GM12864 (cell line): ENCODE measurements at regions not wholly inside any gene's neighbourhood (a gene's known extent, or its start where the extent isn't known, plus 50 kb on each side); places are given as distances from the start of the nearest gene placed in this dataset.
"Not testable (repeated sequence)": the region's sequence is repeated elsewhere in the genome, so short reads cannot be mapped to it uniquely, and the experiment has no call there.

Experiments used
- DNase-seq: peaks from one replicate; pipeline ENCODE4 v3.0.0-alpha.2; 2011; ENCODE audit warnings: low read depth
- H3K4me3 ChIP-seq: 2 replicates; pipeline ENCODE4 v1.5.1; 2011; ENCODE audit warnings: mild to moderate bottlenecking, low read depth, low read length, control low read depth
- CTCF ChIP-seq: IDR thresholded peaks from 2 replicates; pipeline ENCODE4 v1.5.1; 2011; ENCODE audit warnings: low read depth, mild to moderate bottlenecking, moderate library complexity, low read length, control low read depth, inconsistent platforms; ENCODE audit errors: missing control alignments

DNA sequence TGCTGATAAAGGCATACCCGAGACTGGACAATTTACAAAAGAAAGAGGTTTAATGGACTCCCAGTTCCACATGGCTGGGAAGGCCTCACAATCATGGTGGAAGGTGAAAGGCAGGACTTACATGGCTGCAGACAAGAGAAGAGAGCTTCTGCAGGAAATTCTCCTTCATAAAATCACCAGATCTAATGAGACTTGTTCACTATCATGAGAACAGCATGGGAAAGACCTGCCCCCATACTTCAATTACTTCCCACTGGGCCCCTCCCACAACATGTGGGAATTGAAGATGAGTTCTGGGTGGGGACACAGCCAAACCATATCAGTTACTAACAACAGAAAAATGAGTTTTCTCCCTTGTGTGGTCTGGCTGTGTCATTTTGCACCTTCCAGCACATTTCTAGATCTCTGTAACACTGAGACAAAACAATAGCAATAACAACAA is 741.4 kb downstream of the KCNT2 start:
- no peak for TF ChIP-seq CTCF
- no peak overlapping the region for H3K4me3 ChIP-seq
- no peak for DNase-seq

- DNase-seq, result no peak
- H3K4me3 ChIP-seq, result no peak overlapping the region
- TF ChIP-seq CTCF, result no peak
Measured at GRCh38 chr1:195866091-195866780, 742.0 kb downstream of the KCNT2 start.

DNA sequence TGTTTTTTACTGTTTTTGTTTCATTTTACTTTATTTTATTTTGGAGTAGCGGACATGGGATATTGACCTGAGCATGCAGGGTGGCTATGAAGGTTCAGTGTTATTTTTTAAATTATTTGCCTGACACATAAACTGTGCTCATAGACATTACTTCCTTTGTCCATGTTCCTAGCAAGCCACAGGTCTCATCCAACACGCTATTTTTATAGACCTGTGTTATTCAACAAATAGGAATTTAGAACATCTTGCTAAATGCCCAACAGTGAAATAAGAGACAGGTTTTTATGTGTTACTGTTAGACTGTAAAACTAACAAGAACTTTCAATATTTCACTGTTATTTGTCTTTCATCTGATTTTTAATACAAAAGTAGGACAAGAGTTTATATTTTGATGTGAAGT is 756.4 kb downstream of the KCNT2 start:
- TF ChIP-seq CTCF, result no peak
- no peak for DNase-seq
- H3K4me3 ChIP-seq, result no peak overlapping the region

DNA sequence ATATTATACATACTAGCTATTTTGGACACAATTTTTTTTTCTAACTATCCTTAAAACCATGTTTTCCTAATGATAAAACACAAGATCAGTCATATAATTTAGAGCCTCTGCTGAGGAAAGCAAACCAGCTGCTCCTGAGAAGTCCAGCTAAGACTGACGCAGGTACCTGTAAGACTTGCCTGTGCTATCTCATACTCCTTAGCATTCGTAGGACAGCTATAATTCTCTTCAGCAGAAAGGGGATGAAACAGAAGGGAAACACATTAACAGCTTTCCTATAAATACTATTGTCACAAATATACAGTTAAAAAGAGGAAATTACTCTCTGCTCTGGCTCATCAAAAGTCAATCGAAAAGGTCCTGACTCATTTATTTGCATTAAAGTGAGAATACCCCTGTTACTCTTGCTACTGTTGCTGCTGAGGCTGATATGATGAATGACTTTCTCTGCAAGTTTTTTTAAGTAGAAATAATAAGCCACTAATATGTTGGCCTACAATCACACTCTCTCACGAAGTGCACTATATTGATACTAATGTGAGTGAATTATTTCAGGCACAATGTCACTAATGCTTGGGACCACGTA is 757.1 kb downstream of the KCNT2 start:
- DNase-seq, result no peak

DNA sequence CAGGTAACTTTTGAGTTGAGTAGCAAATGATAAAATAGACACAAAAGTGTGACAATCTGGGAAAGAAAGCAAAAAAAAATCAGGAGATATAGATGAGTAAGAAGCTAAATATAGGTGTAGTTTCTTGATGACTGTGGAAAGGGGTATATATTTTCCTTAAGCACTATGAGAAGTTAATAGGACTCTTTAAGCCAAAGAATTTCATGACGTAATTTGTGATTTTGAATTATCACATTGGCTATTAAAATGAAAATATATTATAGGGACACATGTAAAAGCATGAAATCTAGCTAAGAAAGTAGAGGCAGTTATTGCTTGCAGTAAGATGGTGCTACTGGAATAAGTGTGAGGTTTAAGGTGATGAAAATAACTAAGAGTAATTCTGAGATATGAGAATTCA is 759.1 kb downstream of the KCNT2 start:
- TF ChIP-seq CTCF, result no peak
- DNase-seq, result no peak
- H3K4me3 ChIP-seq, result no peak overlapping the region

More for the DNA sequence above, 757.1 kb downstream of the KCNT2 start:
- TF ChIP-seq CTCF, result no peak
- no peak overlapping the region for H3K4me3 ChIP-seq

- H3K4me3 ChIP-seq, DNase-seq: not testable (repeated sequence)
Measured at GRCh38 chr1:195847957-195848875, 760.0 kb downstream of the KCNT2 start.

DNA sequence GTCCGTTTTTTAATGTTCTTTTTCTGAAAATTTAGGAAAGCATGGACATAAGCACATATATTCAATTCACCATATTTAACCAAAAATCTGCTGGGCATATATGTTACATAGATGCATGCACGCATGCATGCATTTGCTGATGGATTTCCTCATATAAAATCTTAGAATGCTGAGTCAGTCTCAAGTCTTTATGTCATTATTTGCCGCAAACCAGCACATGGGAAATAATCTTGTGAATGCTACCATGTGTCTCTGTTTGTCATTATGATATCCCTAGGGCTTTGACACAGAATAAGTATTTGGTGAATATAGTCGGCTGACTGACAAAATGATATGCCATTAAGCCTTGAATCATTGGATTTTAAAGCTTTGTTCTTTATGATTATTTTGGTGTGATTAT is 776.5 kb downstream of the KCNT2 start:
- TF ChIP-seq CTCF, result no peak
- H3K4me3 ChIP-seq, result no peak overlapping the region
- no peak for DNase-seq
